ENCODE measurements at regions not wholly inside any gene's neighbourhood (a gene's known extent, or its start where the extent isn't known, plus 50 kb on each side); places are given as distances from the start of the nearest gene placed in this dataset.

GRCh38 chr14:85218982-85219381 lies 311.0 kb upstream of the FLRT2 start:
- in situ Hi-C loops (cut with MboI; ENCODE audit: low pct_unique_long_range_greater_than_20kb, low sequenced_read_pairs, unreplicated experiment) = no loop called here
- no peak for DNase-seq (ENCODE audit: low spot score)

DNA sequence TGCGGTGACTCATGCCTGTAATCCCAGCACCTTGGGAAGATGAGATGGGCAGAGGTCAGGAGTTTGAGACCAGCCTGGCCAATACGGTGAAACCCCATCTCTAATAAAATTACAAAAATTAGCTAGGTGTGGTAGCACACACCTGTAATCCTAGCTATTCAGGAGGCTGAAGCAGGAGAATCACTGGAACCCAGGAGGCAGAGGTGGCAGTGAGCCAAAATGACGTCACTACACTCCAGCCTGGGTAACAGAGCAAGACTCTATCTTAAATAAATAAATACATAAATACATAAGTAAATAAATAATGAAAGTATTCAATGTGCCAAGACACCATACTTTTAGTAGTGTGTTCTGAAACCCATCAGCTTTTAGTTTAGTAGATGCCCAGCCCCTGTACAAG lies 308.1 kb upstream of the FLRT2 start:
- in situ Hi-C loops (cut with MboI; ENCODE audit: low pct_unique_long_range_greater_than_20kb, low sequenced_read_pairs, unreplicated experiment) = no loop called here
- TF ChIP-seq, protein P1, sequence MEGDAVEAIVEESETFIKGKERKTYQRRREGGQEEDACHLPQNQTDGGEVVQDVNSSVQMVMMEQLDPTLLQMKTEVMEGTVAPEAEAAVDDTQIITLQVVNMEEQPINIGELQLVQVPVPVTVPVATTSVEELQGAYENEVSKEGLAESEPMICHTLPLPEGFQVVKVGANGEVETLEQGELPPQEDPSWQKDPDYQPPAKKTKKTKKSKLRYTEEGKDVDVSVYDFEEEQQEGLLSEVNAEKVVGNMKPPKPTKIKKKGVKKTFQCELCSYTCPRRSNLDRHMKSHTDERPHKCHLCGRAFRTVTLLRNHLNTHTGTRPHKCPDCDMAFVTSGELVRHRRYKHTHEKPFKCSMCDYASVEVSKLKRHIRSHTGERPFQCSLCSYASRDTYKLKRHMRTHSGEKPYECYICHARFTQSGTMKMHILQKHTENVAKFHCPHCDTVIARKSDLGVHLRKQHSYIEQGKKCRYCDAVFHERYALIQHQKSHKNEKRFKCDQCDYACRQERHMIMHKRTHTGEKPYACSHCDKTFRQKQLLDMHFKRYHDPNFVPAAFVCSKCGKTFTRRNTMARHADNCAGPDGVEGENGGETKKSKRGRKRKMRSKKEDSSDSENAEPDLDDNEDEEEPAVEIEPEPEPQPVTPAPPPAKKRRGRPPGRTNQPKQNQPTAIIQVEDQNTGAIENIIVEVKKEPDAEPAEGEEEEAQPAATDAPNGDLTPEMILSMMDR (IDR thresholded peaks at IDR 0.05; ENCODE audit: extremely low read depth, insufficient read depth, missing control alignments) = no peak
- DNase-seq (ENCODE audit: low spot score) = no peak

More at GRCh38 chr14:85218982-85219381, 311.0 kb upstream of the FLRT2 start:
- TF ChIP-seq, protein P1 (IDR thresholded peaks at IDR 0.05; ENCODE audit: extremely low read depth, insufficient read depth, missing control alignments) = no peak

DNA sequence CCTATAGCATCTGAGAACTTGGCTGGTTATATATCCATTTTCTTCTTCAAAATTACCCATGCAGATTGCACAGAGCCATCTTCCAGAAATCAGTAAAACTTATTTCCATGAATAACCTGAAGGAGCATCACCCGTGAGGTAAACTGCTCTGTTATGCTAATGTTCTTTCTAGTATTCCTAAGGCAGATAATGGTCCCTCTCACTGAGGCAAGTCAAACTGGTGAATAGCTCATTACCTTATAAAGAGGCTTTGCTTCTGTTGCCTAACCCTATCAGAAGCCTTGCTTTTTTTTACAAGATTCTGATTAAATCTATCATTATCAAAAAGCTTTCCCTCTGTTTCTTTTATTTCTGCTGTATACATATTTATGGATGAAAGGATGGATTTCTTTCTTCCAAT lies 307.6 kb upstream of the FLRT2 start:
- in situ Hi-C loops (cut with MboI; ENCODE audit: low pct_unique_long_range_greater_than_20kb, low sequenced_read_pairs, unreplicated experiment) = no loop called here
- TF ChIP-seq, protein P1 (IDR thresholded peaks at IDR 0.05; ENCODE audit: extremely low read depth, insufficient read depth, missing control alignments) = no peak
- DNase-seq (ENCODE audit: low spot score) = no peak

DNA sequence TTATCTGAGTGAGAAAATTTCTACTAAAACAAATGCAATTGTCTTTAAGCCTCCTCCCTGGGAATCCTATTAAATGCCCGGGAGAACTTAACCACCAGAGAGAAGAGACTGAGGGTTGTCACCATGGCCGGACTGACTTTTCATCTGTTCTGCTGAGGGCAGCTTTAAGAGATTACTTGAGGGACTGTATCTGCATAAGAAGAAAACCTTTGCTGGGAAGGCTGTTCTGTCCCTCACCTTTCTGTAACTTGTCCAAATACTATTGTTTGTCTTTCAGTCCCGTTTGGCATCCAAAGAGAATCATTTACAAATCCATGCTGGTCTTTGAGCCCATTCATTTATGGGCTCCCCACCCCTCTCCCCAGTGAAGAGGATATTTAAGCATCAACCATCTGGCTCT lies 306.3 kb upstream of the FLRT2 start:
- TF ChIP-seq, protein P1 (IDR thresholded peaks at IDR 0.05; ENCODE audit: extremely low read depth, insufficient read depth, missing control alignments) = no peak
- no peak for DNase-seq (ENCODE audit: low spot score)
- in situ Hi-C loops (cut with MboI; ENCODE audit: low pct_unique_long_range_greater_than_20kb, low sequenced_read_pairs, unreplicated experiment) = no loop called here

GRCh38 chr14:85224241-85224640 lies 305.7 kb upstream of the FLRT2 start:
- no peak for DNase-seq (ENCODE audit: low spot score)
- TF ChIP-seq, protein P1 (IDR thresholded peaks at IDR 0.05; ENCODE audit: extremely low read depth, insufficient read depth, missing control alignments) = no peak

GRCh38 chr14:85233756-85234155 lies 296.2 kb upstream of the FLRT2 start:
- TF ChIP-seq, protein P1 (IDR thresholded peaks at IDR 0.05; ENCODE audit: extremely low read depth, insufficient read depth, missing control alignments) = no peak
- in situ Hi-C loops (cut with MboI; ENCODE audit: low pct_unique_long_range_greater_than_20kb, low sequenced_read_pairs, unreplicated experiment) = no loop called here
- no peak for DNase-seq (ENCODE audit: low spot score)

More at GRCh38 chr14:85224241-85224640, 305.7 kb upstream of the FLRT2 start:
- in situ Hi-C loops (cut with MboI; ENCODE audit: low pct_unique_long_range_greater_than_20kb, low sequenced_read_pairs, unreplicated experiment) = no loop called here
